ENCODE measurements at regions not wholly inside any gene's neighbourhood (a gene's known extent, or its start where the extent isn't known, plus 50 kb on each side); places are given as distances from the start of the nearest gene placed in this dataset.

GRCh38 chr7:68509603-68510002 is 1088.7 kb upstream of the AUTS2 start:
- WGBS = 84% methylated on average over 5 of the region's 5 CpGs
- intact Hi-C loops (cut with DNase I) = no loop called here
- no peak for DNase-seq (ENCODE audit: low spot score)
- Histone ChIP-seq H3K27me3 (replicated peaks; ENCODE audit: insufficient read depth) (peaks cover 4% of the 10 kb centered on the region), H3K27ac (no peak overlapping the region), H3K4me1 (replicated peaks) (no peaks in the 10 kb centered on the region), H3K4me3 (no peak overlapping the region), H3K9me3 (no peaks in the 10 kb centered on the region), H3K36me3 (no peaks in the 10 kb centered on the region)
- TF ChIP-seq POLR2A (IDR thresholded peaks at IDR 0.05) = no peak
- no peak for TF ChIP-seq POLR2AphosphoS5 (IDR thresholded peaks at IDR 0.05)
- TF ChIP-seq, protein P1, sequence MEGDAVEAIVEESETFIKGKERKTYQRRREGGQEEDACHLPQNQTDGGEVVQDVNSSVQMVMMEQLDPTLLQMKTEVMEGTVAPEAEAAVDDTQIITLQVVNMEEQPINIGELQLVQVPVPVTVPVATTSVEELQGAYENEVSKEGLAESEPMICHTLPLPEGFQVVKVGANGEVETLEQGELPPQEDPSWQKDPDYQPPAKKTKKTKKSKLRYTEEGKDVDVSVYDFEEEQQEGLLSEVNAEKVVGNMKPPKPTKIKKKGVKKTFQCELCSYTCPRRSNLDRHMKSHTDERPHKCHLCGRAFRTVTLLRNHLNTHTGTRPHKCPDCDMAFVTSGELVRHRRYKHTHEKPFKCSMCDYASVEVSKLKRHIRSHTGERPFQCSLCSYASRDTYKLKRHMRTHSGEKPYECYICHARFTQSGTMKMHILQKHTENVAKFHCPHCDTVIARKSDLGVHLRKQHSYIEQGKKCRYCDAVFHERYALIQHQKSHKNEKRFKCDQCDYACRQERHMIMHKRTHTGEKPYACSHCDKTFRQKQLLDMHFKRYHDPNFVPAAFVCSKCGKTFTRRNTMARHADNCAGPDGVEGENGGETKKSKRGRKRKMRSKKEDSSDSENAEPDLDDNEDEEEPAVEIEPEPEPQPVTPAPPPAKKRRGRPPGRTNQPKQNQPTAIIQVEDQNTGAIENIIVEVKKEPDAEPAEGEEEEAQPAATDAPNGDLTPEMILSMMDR (IDR thresholded peaks at IDR 0.05) = no peak

DNA sequence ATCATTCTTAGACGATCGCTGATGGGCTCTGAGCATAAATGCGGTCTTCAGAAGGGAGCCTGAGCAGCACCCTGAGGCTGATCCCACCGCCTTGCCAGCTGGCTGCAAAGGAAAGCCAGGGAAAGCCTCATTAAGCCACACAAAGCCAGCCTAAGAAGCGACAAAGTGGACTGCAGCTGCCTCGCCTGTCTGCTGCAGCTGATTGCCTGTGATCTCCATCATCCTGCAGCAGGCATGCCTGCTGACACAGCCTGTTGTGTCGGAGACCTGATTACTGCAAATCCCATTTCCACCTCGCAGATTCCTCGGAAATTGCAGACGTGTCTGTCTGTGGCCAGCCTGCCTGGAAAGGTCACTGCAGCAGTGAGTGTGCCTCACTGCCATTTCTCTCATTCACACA is 1087.0 kb upstream of the AUTS2 start:
- intact Hi-C loops (cut with DNase I) = no loop called here
- no peak overlapping the region for H3K27ac ChIP-seq
- H3K36me3 ChIP-seq = no peaks in the 10 kb centered on the region
- DNase-seq (ENCODE audit: low spot score) = no peak
- TF ChIP-seq, protein P1 (IDR thresholded peaks at IDR 0.05) = no peak
- WGBS = 69% methylated on average over 10 of the region's 10 CpGs
- no peaks in the 10 kb centered on the region for H3K9me3 ChIP-seq
- no peak overlapping the region for H3K4me3 ChIP-seq
- no peaks in the 10 kb centered on the region for H3K4me1 ChIP-seq (replicated peaks)
- peaks cover 4% of the 10 kb centered on the region for H3K27me3 ChIP-seq (replicated peaks; ENCODE audit: insufficient read depth)

GRCh38 chr7:68512466-68512865 is 1085.8 kb upstream of the AUTS2 start:
- DNase-seq (ENCODE audit: low spot score) = no peak
- Histone ChIP-seq H3K4me3 (no peak overlapping the region), H3K36me3 (no peaks in the 10 kb centered on the region), H3K4me1 (replicated peaks) (no peaks in the 10 kb centered on the region), H3K27me3 (replicated peaks; ENCODE audit: insufficient read depth) (no peaks in the 10 kb centered on the region), H3K9me3 (no peaks in the 10 kb centered on the region), H3K27ac (no peak overlapping the region)
- intact Hi-C loops (cut with DNase I) = no loop called here
- TF ChIP-seq POLR2A (IDR thresholded peaks at IDR 0.05) = no peak
- TF ChIP-seq, protein P1 (IDR thresholded peaks at IDR 0.05) = no peak
- TF ChIP-seq POLR2AphosphoS5 (IDR thresholded peaks at IDR 0.05) = no peak
- WGBS = 67% methylated on average over 5 of the region's 5 CpGs

- no peak overlapping the region for H3K27ac ChIP-seq
- no peaks in the 10 kb centered on the region for H3K27me3 ChIP-seq (replicated peaks; ENCODE audit: insufficient read depth)
- H3K4me3 ChIP-seq = no peak overlapping the region
- DNase-seq (ENCODE audit: low spot score) = no peak
- no peaks in the 10 kb centered on the region for H3K4me1 ChIP-seq (replicated peaks)
- no peaks in the 10 kb centered on the region for H3K36me3 ChIP-seq
- H3K9me3 ChIP-seq = no peaks in the 10 kb centered on the region
- 95% methylated on average over 4 of the region's 4 CpGs for WGBS
- intact Hi-C loops (cut with DNase I) = no loop called here
- TF ChIP-seq POLR2AphosphoS5 (IDR thresholded peaks at IDR 0.05) (no peak), POLR2A (IDR thresholded peaks at IDR 0.05) (no peak)
- TF ChIP-seq, protein P1 (IDR thresholded peaks at IDR 0.05) = no peak
Observed at GRCh38 chr7:68518060-68518459, 1080.2 kb upstream of the AUTS2 start.

DNA sequence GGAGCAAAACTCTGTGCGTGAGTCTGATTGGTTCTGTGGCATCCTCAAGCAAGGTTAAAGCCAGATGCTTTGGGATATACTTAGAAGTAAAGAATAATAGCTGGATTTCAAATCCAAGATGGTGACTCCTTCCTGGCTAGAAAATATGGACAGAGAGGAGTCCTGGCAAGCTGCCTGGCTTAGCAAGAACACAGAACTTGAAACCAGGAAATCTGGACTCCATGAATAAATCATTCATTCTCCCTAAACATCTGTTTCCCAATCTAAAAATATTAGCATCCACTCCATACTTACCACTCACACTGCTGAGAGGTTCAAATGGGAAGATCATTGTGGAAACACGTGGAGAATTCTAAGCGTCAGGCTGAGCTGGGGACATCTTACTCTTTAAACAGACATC is 1074.1 kb upstream of the AUTS2 start:
- TF ChIP-seq POLR2A (IDR thresholded peaks at IDR 0.05) = no peak
- TF ChIP-seq, protein P1 (IDR thresholded peaks at IDR 0.05) = no peak
- no peak for DNase-seq (ENCODE audit: low spot score)
- Histone ChIP-seq H3K4me3 (no peak overlapping the region), H3K27me3 (replicated peaks; ENCODE audit: insufficient read depth) (no peaks in the 10 kb centered on the region), H3K36me3 (no peaks in the 10 kb centered on the region), H3K4me1 (replicated peaks) (no peaks in the 10 kb centered on the region), H3K27ac (no peak overlapping the region), H3K9me3 (no peaks in the 10 kb centered on the region)
- intact Hi-C loops (cut with DNase I) = no loop called here
- WGBS = 87% methylated on average over 3 of the region's 3 CpGs
